H1 (cell line): ENCODE measurements at regions not wholly inside any gene's neighbourhood (a gene's known extent, or its start where the extent isn't known, plus 50 kb on each side); places are given as distances from the start of the nearest gene placed in this dataset.

Experiments used
- CHD1 ChIP-seq: IDR thresholded peaks from 2 replicates; pipeline ENCODE4 v1.6.1; 2012; ENCODE audit warnings: low read depth, low read length, improper control_type of control experiment
- GABPA ChIP-seq: IDR thresholded peaks from 2 replicates; pipeline ENCODE4 v1.6.1; 2011; ENCODE audit warnings: mild to moderate bottlenecking, low read length, moderate library complexity, borderline replicate concordance; ENCODE audit not compliant: insufficient read depth
- GTF2F1 ChIP-seq: IDR thresholded peaks from 2 replicates; pipeline ENCODE4 v1.6.1; 2012; ENCODE audit warnings: low read depth, low read length, improper control_type of control experiment, borderline replicate concordance
- JUN ChIP-seq: IDR thresholded peaks from 2 replicates; pipeline ENCODE4 v1.6.1; 2011; ENCODE audit warnings: low read depth, mild to moderate bottlenecking, improper control_type of control experiment, low read length
- MAFK ChIP-seq: IDR thresholded peaks from 2 replicates; pipeline ENCODE4 v1.6.1; 2012; ENCODE audit warnings: low read depth, mild to moderate bottlenecking, improper control_type of control experiment, low read length
- PHF8 ChIP-seq: fragments of 200-600 bp; sonication (generic); conservative IDR thresholded peaks from 2 replicates; pipeline ENCODE4 v1.7.1; 2012; ENCODE audit warnings: low read depth, mild to moderate bottlenecking, inconsistent platforms, low read length, moderate library complexity
- RBBP5 ChIP-seq: IDR thresholded peaks from 2 replicates; pipeline ENCODE4 v1.7.1; 2012; ENCODE audit warnings: low read depth, mild to moderate bottlenecking, inconsistent platforms, low read length, moderate library complexity, borderline replicate concordance
- YY1 ChIP-seq: IDR thresholded peaks from 2 replicates; pipeline ENCODE4 v1.6.1; 2011; ENCODE audit warnings: low read depth, mild to moderate bottlenecking, low read length

DNA sequence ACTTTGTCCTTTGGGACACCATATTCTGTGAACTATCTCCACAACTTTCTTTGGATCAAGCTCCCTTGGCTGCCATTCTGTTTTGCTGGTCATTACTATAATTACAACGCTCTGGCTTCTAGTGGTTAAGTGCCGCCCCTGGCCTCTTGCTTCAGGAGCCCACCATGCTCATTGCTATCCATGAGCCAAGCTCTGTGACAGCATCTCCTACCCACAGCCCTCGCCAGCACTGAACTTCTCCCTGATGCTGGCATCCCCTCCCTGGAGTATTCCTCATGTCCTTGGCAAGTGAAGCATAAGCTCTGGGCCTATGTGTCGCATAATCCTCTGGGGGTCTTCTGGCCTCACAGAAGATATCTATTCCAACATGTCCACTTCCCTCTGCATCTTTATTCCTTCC is 60.6 kb upstream of the DHX40 start (continued):
- no peak for TF ChIP-seq YY1
- TF ChIP-seq GABPA: no peak
- no peak for TF ChIP-seq PHF8
- TF ChIP-seq MAFK: no peak
- TF ChIP-seq CHD1: no peak
- TF ChIP-seq GTF2F1: no peak
- TF ChIP-seq RBBP5: no peak
- TF ChIP-seq JUN: no peak
